H1 (cell line): ENCODE measurements at regions not wholly inside any gene's neighbourhood (a gene's known extent, or its start where the extent isn't known, plus 50 kb on each side); places are given as distances from the start of the nearest gene placed in this dataset.

Source experiments
- CTCF ChIA-PET: fragments of 300-600 bp; sonication (Branson Sonifier 250); formaldehyde crosslinking; loops from one replicate; lab custom pipeline; 2021; ENCODE audit not compliant: partially characterized antibody; lab: Charles Lee
- POLR2A ChIA-PET: fragments of 300-600 bp; sonication (Branson Sonifier 250); formaldehyde crosslinking; loops from one replicate; lab custom pipeline; 2021; ENCODE audit warnings: inconsistent platforms; ENCODE audit not compliant: partially characterized antibody; lab: Charles Lee
- DNase-seq, 2 experiments: peaks; one replicate each; pipeline versions ENCODE4 v3.0.0 to v3.0.0-alpha.2; 2010 to 2022; ENCODE audit warnings: low spot score in 2 of 2, low read depth in 1 of 2, mixed read lengths in 1 of 2
- FAIRE-seq: peaks from 2 replicates; lab custom pipeline; 2011; peaks lifted over from hg19 to GRCh38; lab: Jason Lieb, UNC
- H2AFZ ChIP-seq: 2 replicates; pipeline ENCODE4 v1.8.1; 2012; ENCODE audit warnings: low read length, inconsistent platforms
- H2AK5ac ChIP-seq: 2 replicates; pipeline ENCODE4 v1.6.1; 2013; ENCODE audit warnings: low read depth, low read length
- H2BK120ac ChIP-seq: replicated peaks from 2 replicates; pipeline ENCODE3; 2013; ENCODE audit warnings: low read depth, low read length, inconsistent platforms
- H2BK12ac ChIP-seq: 2 replicates; pipeline ENCODE4 v1.6.1; 2013; ENCODE audit warnings: low read depth, low read length
- H2BK15ac ChIP-seq: 2 replicates; pipeline ENCODE4 v1.6.1; 2013; ENCODE audit warnings: low read length
- H2BK20ac ChIP-seq: 2 replicates; pipeline ENCODE4 v1.6.1; 2013; ENCODE audit warnings: low read length
- H2BK5ac ChIP-seq: 2 replicates; pipeline ENCODE4 v1.6.1; 2013; ENCODE audit warnings: low read depth, low read length
- H3K14ac ChIP-seq: 2 replicates; pipeline ENCODE4 v1.6.1; 2013; ENCODE audit warnings: inconsistent platforms; ENCODE audit not compliant: insufficient read length
- H3K18ac ChIP-seq: 2 replicates; pipeline ENCODE4 v1.6.1; 2013; ENCODE audit warnings: low read length; ENCODE audit errors: extremely low read depth
- H3K23ac ChIP-seq: 2 replicates; pipeline ENCODE4 v1.6.1; 2013; ENCODE audit warnings: inconsistent platforms; ENCODE audit not compliant: insufficient read length
- H3K23me2 ChIP-seq: 2 replicates; pipeline ENCODE4 v1.6.1; 2013; ENCODE audit warnings: low read depth, low read length
- H3K27ac ChIP-seq: 2 replicates; pipeline ENCODE4 v1.6.1; 2011; ENCODE audit warnings: low read depth, low read length, inconsistent platforms
- H3K27me3 ChIP-seq, 4 experiments: replicated peaks in 1 of 4; 1 replicate in 1 of 4; 2 replicates in 3 of 4; pipeline versions ENCODE4 v1.6.1 to v1.8.1; 2011 to 2013; ENCODE audit warnings: low read length in 3 of 4, mild to moderate bottlenecking in 3 of 4, inconsistent platforms in 2 of 4, mixed read lengths in 2 of 4, moderate library complexity in 1 of 4; ENCODE audit not compliant: control insufficient read depth in 3 of 4, insufficient read depth in 3 of 4; ENCODE audit errors: extremely low read depth in 1 of 4
- H3K36me3 ChIP-seq, 4 experiments: 2 replicates each; pipeline versions ENCODE4 v1.6.1 to v1.8.1; 2011 to 2013; ENCODE audit warnings: mild to moderate bottlenecking in 4 of 4, low read length in 3 of 4, moderate library complexity in 2 of 4, control low read depth in 1 of 4, inconsistent platforms in 1 of 4; ENCODE audit not compliant: insufficient read depth in 4 of 4, control insufficient read depth in 2 of 4
- H3K4ac ChIP-seq: replicated peaks from 2 replicates; pipeline ENCODE3; 2013; ENCODE audit warnings: low read length, low read depth, mixed read lengths, inconsistent platforms; ENCODE audit not compliant: insufficient read length
- H3K4me1 ChIP-seq, 4 experiments: replicated peaks in 1 of 4; 1 replicate in 1 of 4; 2 replicates in 3 of 4; pipeline versions ENCODE4 v1.6.1 to v1.8.1; 2011 to 2013; ENCODE audit warnings: low read length in 3 of 4, inconsistent platforms in 2 of 4, mixed read lengths in 1 of 4; ENCODE audit not compliant: insufficient read depth in 4 of 4, control insufficient read depth in 3 of 4
- H3K4me2 ChIP-seq, 2 experiments: 2 replicates each; pipeline versions ENCODE4 v1.6.1 to v1.8.1; 2011 to 2013; ENCODE audit warnings: low read depth in 2 of 2, low read length in 2 of 2, control low read depth in 1 of 2, inconsistent platforms in 1 of 2, mild to moderate bottlenecking in 1 of 2; ENCODE audit not compliant: insufficient read depth in 1 of 2
- H3K4me3 ChIP-seq, 4 experiments: fragments of 200-600, 300-600 bp in 1 of 4; sonication (generic), shearing (Covaris generic), sonication (Bioruptor Twin) in 1 of 4; 2 replicates each; pipeline versions ENCODE4 v1.5.1 to v1.8.1; 2011 to 2016; ENCODE audit warnings: low read length in 4 of 4, low read depth in 3 of 4, control low read depth in 2 of 4, inconsistent platforms in 2 of 4, mild to moderate bottlenecking in 2 of 4, mixed read lengths in 1 of 4, moderate library complexity in 1 of 4; ENCODE audit not compliant: insufficient read depth in 2 of 4; ENCODE audit errors: extremely low read depth in 1 of 4
- H3K56ac ChIP-seq: replicated peaks from 2 replicates; pipeline ENCODE3; 2013; ENCODE audit warnings: low read depth, mild to moderate bottlenecking, mixed read lengths, low read length, inconsistent platforms; ENCODE audit not compliant: insufficient read length
- H3K79me1 ChIP-seq: 2 replicates; pipeline ENCODE4 v1.6.1; 2013; ENCODE audit warnings: low read depth, low read length, control low read depth
- H3K79me2 ChIP-seq, 2 experiments: 2 replicates each; pipeline versions ENCODE4 v1.6.1 to v1.8.1; 2012 to 2013; ENCODE audit warnings: low read length in 2 of 2, mild to moderate bottlenecking in 2 of 2, inconsistent platforms in 1 of 2; ENCODE audit not compliant: insufficient read depth in 2 of 2, control insufficient read depth in 1 of 2
- H3K9ac ChIP-seq, 4 experiments: replicated peaks in 1 of 4; 1 replicate in 1 of 4; 2 replicates in 3 of 4; pipeline versions ENCODE4 v1.6.1 to v1.8.1; 2011 to 2013; ENCODE audit warnings: low read depth in 3 of 4, low read length in 3 of 4, control low read depth in 2 of 4, mild to moderate bottlenecking in 2 of 4, moderate library complexity in 2 of 4, inconsistent platforms in 1 of 4; ENCODE audit errors: extremely low read depth in 1 of 4
- H3K9me3 ChIP-seq, 2 experiments: 2 replicates each; pipeline versions ENCODE4 v1.6.1 to v1.8.1; 2012 to 2013; ENCODE audit warnings: mild to moderate bottlenecking in 2 of 2, moderate library complexity in 2 of 2, control low read depth in 1 of 2, inconsistent platforms in 1 of 2, low read depth in 1 of 2, low read length in 1 of 2, mixed read lengths in 1 of 2; ENCODE audit not compliant: insufficient read depth in 2 of 2
- H4K20me1 ChIP-seq, 2 experiments: replicated peaks in 1 of 2; 2 replicates each; pipeline versions ENCODE3 to v1.8.1; 2011 to 2013; ENCODE audit warnings: inconsistent platforms in 2 of 2, low read length in 2 of 2, mild to moderate bottlenecking in 1 of 2; ENCODE audit not compliant: insufficient read depth in 2 of 2, control insufficient read depth in 1 of 2
- H4K5ac ChIP-seq: 2 replicates; pipeline ENCODE4 v1.6.1; 2013; ENCODE audit warnings: low read length, low read depth, mixed read lengths, inconsistent platforms; ENCODE audit not compliant: insufficient read length
- H4K8ac ChIP-seq: 2 replicates; pipeline ENCODE4 v1.8.0; 2013; ENCODE audit warnings: mild to moderate bottlenecking, moderate library complexity, low read length, inconsistent platforms; ENCODE audit not compliant: insufficient read depth; ENCODE audit errors: extremely low read depth
- H4K91ac ChIP-seq: replicated peaks from 2 replicates; pipeline ENCODE3; 2013; ENCODE audit warnings: low read length, mixed read lengths, inconsistent platforms; ENCODE audit not compliant: insufficient read length
- ATF2 ChIP-seq: IDR thresholded peaks from 2 replicates; pipeline ENCODE4 v1.6.1; 2012; ENCODE audit warnings: low read length, inconsistent platforms
- WGBS, 2 experiments: shearing (Covaris generic) in 1 of 2; methylation state at CpG; one replicate each; pipeline versions ENCODE4 v1.1.6 to v1.1.7; 2013 to 2015; ENCODE audit warnings: low lambda C conversion rate in 2 of 2, mixed read lengths in 2 of 2, inconsistent platforms in 1 of 2, low coverage in 1 of 2, missing lambda C conversion rate in 1 of 2; ENCODE audit not compliant: insufficient replicate concordance in 2 of 2, insufficient coverage in 1 of 2, insufficient read length in 1 of 2; ENCODE audit errors: extremely low coverage in 1 of 2, missing lambda C conversion rate in 1 of 2; 5-methylcytosine and 5-hydroxymethylcytosine counted together

- peak; percentile 39 for FAIRE-seq
- H2BK15ac ChIP-seq: no peak overlapping the region
- H3K4me2 ChIP-seq: no peak overlapping the region; a peak in 1 of 4 replicates
- no peak overlapping the region for H2AK5ac ChIP-seq
- no peak overlapping the region for H3K27ac ChIP-seq
- no peak overlapping the region for H4K8ac ChIP-seq
- H3K4ac ChIP-seq: no peak overlapping the region
- ChIA-PET CTCF (interaction anchor here (0.6 to 1.7 kb wide), 5 partner anchors 18 to 1177 kb away, joined by 3 to 6 read pairs (median 3); no protein-coding TSS in a partner anchor), POLR2A (interaction anchor here (0.6 kb wide), 1 partner anchor 321 kb away, joined by 3 read pairs; no protein-coding TSS in a partner anchor)
- TF ChIP-seq ATF2: no peak
- no peak overlapping the region for H3K4me3 ChIP-seq
- H3K36me3 ChIP-seq: no peaks in the 10 kb centered on the region
- H3K79me2 ChIP-seq: no peaks in the 10 kb centered on the region
- no peaks in the 10 kb centered on the region for H3K79me1 ChIP-seq
- no peak overlapping the region for H2BK120ac ChIP-seq
- H3K27me3 ChIP-seq: peaks cover 0 to 2% (median 0%) of the 10 kb centered on the region in 4 experiments; a peak in 1 of 7 replicates
- H4K5ac ChIP-seq: no peak overlapping the region
- no peak overlapping the region; the same call in 1 of the 2 replicates for H3K18ac ChIP-seq
- H3K23me2 ChIP-seq: no peaks in the 10 kb centered on the region
- H3K23ac ChIP-seq: no peak overlapping the region
- no peak overlapping the region for H4K91ac ChIP-seq
- no peak overlapping the region for H2BK5ac ChIP-seq
- WGBS, 2 experiments: 67% methylated on average over 4 of the region's 4 CpGs; no CpG with 5 or more reads in 1 of the 2 experiments
- H2AFZ ChIP-seq: no peak overlapping the region
- H3K9me3 ChIP-seq: no peaks in the 10 kb centered on the region
- DNase-seq: no peak
- no peak overlapping the region for H3K14ac ChIP-seq
- H2BK20ac ChIP-seq: no peak overlapping the region
- H2BK12ac ChIP-seq: no peak overlapping the region
- H3K56ac ChIP-seq: no peak overlapping the region
- H3K4me1 ChIP-seq: peaks cover 0 to 10% (median 3%) of the 10 kb centered on the region in 4 experiments; a peak in 6 of 7 replicates
- no peaks in the 10 kb centered on the region for H4K20me1 ChIP-seq
- H3K9ac ChIP-seq: no peak overlapping the region
Measured at GRCh38 chr2:166614029-166614428, 120.0 kb upstream of the SCN7A start.
